GM19468 (cell line): ENCODE measurements at regions not wholly inside any gene's neighbourhood (a gene's known extent, or its start where the extent isn't known, plus 50 kb on each side); places are given as distances from the start of the nearest gene placed in this dataset.
A peak's percentile ranks its signal among the peaks of the same experiment; 100 is the strongest.

Experiments used
- ATAC-seq: cut with Tn5 transposase; IDR thresholded peaks from one replicate; pipeline ENCODE4 v1.9.1; 2021; ENCODE audit warnings: mild to moderate bottlenecking, moderate library complexity, moderate number of reproducible peaks; ENCODE audit not compliant: unreplicated experiment; ENCODE audit errors: extremely low read depth

DNA sequence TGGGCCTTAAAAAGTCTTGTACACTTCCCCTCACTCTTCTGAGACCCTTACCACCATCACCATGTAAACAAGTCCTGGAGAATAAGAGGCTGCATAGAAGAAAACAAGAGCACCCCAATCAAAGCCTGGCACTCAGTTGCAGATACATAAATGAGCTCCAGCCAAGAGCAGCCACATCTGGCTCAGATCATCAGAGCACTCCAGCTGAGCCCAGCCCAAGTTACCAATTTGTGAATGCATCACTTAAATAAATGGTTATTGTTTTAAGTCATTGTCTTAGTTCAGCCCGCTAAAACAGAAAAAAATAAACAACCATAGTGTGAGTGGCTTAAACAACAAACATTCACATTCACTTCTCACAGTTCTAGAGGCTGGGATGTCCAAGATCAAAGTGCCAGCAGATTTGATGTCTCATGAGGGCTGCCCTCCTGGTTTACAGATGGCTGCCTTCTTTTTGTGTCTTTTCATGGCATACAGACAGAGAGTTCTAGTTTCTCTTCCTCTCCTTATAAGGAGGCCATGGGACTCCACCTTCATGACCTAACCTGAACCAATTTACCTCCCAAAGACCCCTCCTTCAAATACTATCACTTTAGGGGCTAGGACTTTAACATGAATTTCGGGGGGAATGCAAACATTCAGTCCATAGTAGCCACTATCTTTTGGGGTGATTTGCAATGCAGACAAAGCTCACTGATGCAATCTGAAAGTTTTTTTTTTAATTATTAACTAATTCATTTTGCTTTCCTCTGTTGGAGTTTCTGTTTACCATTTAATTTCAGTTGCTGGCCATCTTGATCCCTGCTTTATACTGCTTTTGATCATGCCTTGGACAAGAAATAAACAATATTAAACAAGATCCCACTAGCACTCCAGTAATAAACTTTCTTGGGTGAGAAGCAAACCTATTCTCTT lies 187.5 kb upstream of the ACVR2A start:
- ATAC-seq = peak; percentile 41

DNA sequence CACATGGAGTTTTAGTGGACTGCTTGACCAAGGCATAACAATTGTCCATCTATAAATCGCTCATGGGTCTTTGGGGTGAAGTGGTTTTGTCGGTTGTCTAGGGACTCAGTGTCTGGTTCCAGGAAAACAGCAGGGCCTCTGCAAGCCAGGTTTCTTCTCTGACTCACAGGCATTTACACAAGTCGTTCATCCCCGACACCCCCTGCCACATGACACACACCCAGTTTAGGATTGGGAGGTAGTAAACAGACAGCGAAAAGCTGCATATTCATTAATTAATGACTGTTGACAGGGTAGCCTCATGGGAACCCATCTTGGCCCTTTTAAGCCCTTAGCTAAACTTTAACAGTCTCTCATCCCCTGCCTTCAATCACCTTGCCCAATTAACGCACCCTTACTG lies 194.8 kb upstream of the ACVR2A start:
- ATAC-seq = no peak

DNA sequence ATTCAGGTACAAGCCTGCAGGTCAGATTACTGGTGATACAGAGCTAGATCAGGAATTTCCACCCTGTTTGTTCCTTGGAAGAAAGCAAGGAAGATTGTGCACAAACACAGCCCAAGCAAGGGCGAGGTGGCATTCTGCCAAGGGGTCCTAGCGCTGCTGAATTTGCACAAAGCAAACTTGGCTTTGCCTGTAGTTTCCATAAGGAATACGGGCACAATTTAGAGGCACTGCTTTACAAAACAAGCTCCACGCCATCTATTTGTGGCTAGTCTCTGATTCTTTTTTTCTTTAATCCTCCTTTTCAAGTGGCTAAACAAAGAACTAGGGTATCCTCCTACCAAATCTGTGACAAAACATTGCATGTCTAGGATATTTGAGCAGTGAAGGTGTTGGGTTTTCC lies 195.5 kb upstream of the ACVR2A start:
- no peak for ATAC-seq

DNA sequence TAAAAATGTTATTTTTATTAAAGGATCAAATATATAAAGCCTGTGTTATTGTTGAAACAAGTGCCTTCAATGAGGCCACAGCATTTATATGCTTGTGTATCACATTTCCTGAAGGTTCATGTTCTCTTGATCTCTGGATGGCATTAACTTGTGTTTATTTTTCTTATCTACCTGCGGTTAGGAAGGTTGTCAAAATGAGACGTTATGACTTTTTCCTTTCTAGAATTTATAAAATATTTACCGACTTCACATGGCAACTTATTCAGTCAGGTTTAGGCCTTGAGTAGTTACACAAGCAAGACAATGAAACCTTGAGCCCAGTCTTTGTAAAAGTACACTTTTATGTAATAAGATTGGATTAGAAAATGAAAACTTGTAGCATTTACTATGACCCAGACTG lies 196.4 kb upstream of the ACVR2A start:
- ATAC-seq = no peak

DNA sequence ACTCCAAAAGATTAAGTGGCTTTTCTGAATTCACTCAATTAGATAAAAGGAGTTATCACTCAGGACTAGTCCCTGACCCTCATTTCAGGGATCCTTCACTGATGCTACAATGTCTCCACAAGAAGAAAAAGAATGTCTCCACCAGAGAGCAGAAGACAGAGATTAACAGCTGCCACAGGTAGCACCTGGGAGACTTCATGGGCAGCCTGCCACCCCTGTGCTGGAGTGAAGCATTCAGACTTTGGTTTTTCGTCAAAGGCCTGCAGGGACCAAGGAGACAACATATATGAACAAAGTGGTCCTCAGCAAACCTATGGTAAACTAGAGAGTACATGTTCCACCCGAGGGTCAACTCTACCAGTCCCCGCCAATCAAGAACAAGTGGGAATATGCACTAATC lies 197.0 kb upstream of the ACVR2A start:
- ATAC-seq = no peak

DNA sequence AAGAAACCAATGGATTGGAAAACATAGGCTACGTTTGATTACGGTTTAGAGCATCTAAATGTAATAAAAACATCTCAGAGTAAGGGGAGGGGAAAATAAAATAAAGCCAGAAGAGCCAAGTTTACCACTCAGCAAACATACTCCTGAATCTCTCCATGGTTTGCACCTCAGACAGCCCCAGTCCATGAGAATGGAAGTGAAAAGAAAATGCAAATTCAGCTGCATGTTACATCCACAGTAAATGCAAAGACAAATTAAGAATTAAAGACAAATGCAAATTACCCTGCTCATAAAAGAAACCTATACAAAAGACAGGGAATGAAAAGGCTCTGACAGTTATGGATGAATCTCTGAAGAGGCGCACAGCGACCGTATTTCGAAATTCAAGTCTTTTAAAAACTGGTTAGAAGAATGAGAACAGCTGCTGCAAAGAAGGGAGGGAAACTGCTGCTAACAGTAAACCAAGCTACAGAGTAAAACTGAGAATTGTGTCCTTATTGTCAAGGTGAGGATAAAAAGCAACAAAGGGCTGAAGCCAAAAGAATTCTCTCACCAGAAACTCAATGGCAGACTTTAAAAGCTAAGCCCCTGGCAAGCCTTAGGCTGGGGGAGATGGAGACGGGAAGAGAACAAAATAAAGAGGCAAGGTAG lies 197.9 kb upstream of the ACVR2A start:
- no peak for ATAC-seq

DNA sequence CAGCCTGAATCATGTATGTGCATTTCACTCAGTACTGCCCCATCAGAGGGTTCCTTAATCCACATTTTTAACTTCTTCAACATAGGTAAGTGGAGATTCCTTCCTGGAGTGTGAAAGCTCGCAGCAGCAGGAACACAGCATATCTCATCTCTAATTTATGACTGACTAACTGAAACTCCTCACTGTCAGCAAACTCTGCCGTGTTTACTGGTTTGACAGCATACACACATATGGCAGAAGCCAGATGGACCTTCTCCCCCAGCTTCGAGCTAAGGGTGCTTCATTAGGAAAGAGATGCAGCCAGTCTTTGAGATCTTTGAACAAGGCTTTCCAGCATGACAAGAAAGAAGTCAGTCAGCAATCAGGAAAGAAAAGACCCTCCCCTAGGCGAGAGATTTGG lies 200.3 kb upstream of the ACVR2A start:
- ATAC-seq = no peak

DNA sequence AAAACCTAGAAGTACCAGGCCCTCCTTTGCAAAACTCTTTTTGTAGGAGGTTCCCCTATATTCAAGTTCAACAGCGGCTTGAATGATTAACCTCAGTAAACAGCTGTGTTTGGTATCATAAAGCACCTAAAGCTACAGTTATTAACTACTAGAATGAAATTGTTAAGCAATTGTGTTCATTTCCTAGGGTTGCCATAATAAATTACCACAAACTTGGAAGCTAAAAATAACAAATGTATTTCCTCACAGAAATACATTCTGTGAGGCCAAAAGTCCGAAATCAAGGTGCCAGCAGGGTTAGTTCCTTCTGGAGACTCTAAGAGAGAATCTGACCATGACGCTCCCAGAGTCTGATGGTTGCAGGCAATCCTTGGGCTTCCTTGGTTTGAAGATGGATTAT lies 202.1 kb upstream of the ACVR2A start:
- no peak for ATAC-seq

DNA sequence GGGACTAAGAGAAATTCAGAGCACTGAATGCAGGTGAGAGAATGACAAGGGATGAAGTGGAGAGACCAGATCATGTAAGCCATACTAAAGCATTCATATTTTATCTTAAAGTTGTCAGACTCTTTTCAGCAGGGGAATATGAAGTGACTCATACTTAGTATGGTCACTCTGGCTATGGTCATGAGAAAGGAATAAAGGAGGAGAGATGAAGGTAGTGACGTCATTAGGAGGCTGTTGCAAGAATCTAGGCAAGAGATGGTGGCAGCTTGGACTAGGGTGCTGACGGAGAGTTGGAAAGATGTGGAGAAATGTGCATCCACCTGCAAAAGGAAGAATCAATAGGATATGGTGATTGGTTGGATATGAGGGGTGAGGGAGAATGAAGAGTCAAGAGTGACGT lies 203.2 kb upstream of the ACVR2A start:
- ATAC-seq = no peak

DNA sequence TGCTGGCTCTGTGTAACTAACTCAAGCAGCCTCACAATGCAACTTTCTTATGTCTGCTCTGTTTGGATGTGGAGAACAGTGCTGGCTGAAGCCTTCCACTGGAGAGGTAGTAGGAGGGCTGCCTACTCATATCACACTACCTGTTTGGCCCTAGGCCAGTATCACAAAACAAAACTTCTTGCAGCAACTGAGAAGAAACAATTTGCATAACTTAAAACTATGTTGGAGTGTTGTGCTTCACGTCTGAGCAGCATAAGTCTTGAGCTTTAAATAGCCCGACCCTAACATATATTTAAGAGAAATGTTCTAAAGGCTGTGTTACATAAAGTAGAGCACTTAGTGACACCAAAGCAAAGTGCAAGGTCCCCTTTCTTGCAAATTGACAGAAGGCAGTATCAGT lies 204.9 kb upstream of the ACVR2A start:
- peak; percentile 85 for ATAC-seq

DNA sequence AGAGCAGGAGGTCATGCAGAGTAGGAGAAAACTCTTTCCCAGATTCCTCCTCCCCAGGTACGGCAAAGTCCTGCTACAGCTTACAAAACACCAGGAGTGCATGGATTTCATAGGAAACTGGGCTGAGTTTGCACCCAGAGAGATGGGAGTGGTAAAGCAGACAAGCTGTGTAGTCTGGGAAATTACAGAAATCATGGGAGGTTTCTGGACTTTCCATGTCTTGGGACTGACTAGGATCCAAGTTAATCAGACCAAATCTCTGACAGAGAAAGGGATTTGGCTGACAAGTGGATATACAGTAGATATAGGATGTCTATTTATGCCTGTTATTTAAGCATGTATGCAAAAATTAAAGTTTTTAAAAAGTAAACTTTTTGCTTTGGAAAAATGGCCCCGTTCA lies 205.4 kb upstream of the ACVR2A start:
- no peak for ATAC-seq

DNA sequence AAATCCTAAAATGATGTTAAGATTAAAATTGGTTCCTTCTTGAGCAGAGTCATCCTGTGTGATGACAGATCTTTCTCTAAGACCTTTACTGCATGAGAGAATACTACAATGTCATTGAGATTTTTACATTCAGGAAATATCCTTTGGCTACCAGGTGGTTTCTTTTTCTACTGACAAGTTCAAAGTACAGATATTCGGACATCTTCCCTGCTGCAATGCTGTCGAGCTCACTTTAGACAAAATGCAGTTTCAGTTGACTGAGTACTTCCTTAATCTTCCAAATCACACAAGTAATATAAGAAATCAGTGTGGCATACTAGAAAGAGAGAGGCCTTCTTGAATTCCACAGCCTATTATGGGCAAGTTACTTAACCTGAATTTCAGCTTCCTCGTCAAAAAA lies 207.9 kb upstream of the ACVR2A start:
- ATAC-seq = no peak

DNA sequence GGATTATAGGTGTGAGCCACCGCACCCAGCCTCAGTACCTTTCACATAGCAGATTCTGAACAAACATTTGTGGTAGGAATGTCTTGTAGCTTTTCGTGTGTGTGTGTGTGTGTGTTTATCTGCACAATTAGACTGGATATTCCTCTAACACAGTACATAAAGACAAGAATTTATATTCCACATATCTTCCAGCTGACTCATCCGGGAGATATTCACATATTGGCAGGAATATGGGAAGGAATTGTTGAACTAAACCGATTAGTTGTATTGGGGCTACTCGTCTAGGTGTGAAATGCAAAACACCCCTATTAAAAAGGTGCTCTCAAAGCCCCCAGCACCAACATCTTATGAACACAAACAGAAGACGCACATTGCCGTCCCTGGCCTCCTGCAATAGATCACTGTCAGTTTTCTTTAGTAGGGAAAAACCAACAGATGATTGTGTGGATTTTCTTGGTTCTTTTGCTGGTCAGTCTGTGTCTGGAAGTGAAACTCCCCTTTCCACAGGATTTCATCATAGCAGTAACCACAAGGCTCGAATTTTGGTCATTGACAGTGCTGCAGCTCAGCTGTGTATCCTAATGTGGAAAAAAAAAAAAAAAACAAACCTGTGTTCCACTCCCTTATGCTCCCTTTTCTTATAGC lies 208.5 kb upstream of the ACVR2A start:
- no peak for ATAC-seq

DNA sequence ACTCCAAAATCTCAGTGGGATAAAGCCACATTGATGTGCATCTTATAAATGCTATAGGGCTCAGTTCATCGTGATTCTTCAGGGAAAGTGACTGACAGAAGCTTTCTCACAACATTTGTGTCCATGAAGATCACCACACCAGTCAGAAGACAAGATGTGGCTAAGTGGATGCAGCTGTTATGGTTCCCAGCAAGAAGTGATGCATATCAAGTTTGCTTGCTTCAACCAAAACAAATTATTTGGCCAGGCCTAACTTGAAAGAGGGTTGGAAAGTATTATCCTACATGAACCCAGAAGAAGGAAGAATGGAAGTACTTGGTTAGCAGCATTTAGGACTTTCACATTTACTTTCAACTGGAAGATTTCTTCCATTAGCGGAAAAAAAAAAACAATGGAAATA lies 210.0 kb upstream of the ACVR2A start:
- ATAC-seq = no peak

DNA sequence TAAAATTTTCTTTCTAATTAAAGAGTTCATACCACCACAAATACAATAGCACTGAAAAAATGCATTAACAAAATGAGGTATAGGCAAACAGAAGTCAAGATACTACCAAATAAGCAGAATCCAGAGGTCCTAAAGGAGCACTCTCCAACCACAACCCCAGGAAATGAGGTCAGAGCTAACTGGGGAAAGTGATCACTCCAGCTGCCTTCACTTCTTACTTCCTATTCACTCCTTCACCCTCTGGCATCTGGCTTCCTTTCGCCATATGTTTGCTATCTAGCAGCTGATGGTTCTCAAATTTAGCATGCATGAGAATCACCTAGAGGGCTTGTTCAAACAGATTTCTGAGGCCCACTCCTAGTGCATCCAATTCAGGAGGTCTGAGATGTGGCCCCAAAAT lies 212.6 kb upstream of the ACVR2A start:
- no peak for ATAC-seq

DNA sequence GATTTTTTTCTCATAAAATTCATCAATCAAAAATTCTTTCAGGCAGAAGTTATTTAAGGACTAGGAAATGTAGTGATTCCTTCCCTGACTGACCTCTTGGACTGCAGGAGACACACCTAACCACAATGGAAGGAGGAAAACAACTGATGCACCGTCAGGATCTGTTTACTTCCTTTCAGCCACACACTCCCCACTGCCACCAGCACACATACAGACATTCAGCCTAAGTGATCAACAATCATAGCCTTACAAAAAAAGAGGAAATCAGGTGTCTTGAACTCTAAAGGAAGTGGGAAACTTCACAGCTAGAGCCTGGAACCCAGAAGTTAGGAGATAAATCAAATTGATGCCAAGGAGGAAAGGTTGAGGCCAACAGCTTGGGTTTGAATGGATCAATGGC lies 213.5 kb upstream of the ACVR2A start:
- no peak for ATAC-seq

DNA sequence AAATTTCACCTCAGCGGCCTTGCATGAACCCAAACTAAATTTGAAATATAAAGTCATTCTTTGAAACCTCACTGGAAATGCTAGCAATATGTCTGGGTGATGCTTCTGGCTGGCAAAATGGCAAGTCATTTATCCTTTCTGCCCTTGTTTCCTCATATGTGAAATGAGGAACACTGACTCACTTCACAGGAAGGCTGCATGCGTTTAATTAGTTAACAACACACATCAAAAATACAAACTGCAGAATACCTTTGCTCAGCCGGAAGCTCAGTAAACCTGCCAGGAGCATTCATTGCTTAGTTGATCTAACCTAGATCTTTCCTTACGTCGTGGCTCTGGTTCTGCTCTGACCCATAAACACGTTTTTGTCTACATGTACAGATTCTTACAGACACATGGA lies 214.2 kb upstream of the ACVR2A start:
- ATAC-seq = no peak

DNA sequence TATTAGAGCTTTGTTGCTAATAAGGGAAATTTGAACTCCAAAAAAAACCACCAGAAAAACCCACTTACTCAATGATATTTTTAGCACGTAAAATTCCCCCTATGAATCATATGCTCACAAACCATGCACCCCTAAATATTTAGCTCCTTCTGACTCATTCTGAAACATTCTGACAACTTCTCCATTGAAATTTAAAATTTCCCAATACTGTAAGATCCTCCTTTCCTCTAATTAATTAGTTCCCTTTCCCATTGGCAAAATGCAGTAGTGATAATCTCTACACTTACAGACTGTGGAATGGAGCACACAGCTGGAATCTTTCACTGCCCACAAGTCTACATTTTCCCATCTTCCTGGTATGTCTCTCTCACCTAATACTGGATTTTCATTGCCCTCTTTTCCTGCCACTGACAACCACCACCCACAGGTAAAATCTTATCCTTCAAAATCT lies 215.8 kb upstream of the ACVR2A start:
- ATAC-seq = no peak

DNA sequence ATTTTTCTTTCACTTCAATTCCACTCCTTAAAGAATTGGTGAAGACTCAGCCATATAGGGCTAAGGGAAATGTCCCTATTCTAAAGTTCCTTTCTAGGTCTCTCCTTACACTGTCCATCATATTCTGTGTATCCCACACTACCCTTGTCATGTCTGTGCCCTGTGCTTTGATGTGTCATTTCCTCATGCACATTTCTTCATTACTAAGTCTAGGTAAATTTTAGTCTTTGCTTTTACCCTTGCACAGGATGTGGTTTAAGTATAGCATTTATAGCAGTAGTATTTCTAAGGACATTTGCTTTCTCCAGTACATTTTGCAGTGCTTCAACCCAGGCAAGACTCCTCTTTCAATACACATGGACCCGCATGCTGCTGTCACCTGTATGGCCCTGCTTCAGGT lies 221.5 kb upstream of the ACVR2A start:
- peak; percentile 89 for ATAC-seq

DNA sequence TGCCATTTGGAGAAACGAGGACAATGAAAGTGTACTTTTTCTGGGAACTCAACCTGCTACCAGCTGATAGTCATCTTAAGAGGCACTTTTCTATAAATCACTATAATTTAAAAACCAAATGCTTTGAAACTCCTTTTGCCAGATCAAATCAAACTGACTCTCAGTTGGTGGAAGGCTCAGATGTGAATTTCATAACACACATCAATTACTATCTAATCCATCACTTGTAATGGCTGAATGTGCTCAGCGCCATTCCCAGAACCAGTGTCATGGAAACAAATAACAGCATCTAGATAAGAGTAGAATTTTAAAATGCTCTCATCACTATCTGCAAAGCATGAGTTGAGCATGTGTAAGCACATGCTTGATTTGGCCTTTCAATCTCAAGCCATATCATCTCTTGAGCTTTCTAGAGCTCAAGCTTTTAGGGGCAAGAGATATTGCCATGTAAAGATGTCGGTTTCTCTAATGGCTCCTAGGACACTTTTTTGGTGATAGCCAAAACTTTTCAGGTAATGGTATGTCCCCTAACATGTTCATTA lies 223.1 kb upstream of the ACVR2A start:
- no peak for ATAC-seq

DNA sequence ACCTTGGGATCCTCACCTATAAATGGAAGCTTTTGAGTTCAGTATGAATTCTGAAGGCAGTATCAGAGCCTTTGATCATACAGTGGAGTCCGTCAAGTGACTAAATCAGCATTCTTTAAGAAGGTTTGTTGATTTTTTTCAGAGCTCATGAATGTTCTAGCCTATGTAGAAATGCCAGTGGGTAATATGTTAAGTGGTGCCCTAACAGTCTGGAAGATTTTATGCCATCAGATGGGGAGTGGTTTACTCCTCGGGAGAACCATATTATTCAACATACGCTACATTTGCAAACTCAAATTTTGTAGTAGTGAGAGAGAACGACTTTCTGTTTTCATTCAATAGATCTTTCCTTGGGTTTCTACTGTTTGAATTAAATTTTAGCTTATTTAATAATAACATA lies 225.0 kb upstream of the ACVR2A start:
- no peak for ATAC-seq
